ENCODE measurements at regions not wholly inside any gene's neighbourhood (a gene's known extent, or its start where the extent isn't known, plus 50 kb on each side); places are given as distances from the start of the nearest gene placed in this dataset.

GRCh38 chr10:132484922-132485321 is 52.7 kb upstream of the INPP5A start:
- intact Hi-C loops (cut with micrococcal nuclease; ENCODE audit: unreplicated experiment) = no loop called here
- H3K79me2 ChIP-seq (ENCODE audit: low read depth) = no peaks in the 10 kb centered on the region
- no peak overlapping the region for H2AFZ ChIP-seq
- H3K27ac ChIP-seq = no peak overlapping the region
- no peak overlapping the region for H3K4me2 ChIP-seq
- no peak overlapping the region for H3K4me3 ChIP-seq
- BruUV-seq (replicated peaks) = no TSS peak
- H3K36me3 ChIP-seq (ENCODE audit: low read depth) = no peaks in the 10 kb centered on the region
- H3K27me3 ChIP-seq (ENCODE audit: insufficient read depth, low read depth) = peaks cover 14% of the 10 kb centered on the region
- no peaks in the 10 kb centered on the region for H3K9me3 ChIP-seq (ENCODE audit: insufficient read depth, low read depth)
- DNase-seq = no peak
- no peaks in the 10 kb centered on the region for H3K9me2 ChIP-seq (ENCODE audit: insufficient read depth)
- ChIA-PET CTCF (no interaction called here), POLR2A (ENCODE audit: unreplicated experiment) (no interaction called here)
- TF ChIP-seq EZH2 (IDR thresholded peaks at IDR 0.05; ENCODE audit: low read depth) = no peak
- TF ChIP-seq CTCF (conservative IDR thresholded peaks at IDR 0.05) = no peak
- no peaks in the 10 kb centered on the region for H4K20me1 ChIP-seq (ENCODE audit: insufficient read depth)
- no peaks in the 10 kb centered on the region for H3K4me1 ChIP-seq (replicated peaks; ENCODE audit: insufficient read depth)
- H3F3A ChIP-seq (ENCODE audit: insufficient read depth, low read depth) = no peaks in the 10 kb centered on the region

GRCh38 chr10:132485391-132485790 is 52.2 kb upstream of the INPP5A start:
- CTCF ChIA-PET = no interaction called here
- TF ChIP-seq CTCF (conservative IDR thresholded peaks at IDR 0.05) (no peak), EZH2 (IDR thresholded peaks at IDR 0.05; ENCODE audit: low read depth) (no peak)
- POLR2A ChIA-PET (ENCODE audit: unreplicated experiment) = no interaction called here
- Histone ChIP-seq H3K4me2 (no peak overlapping the region), H3K9me3 (ENCODE audit: insufficient read depth, low read depth) (no peaks in the 10 kb centered on the region), H4K20me1 (ENCODE audit: insufficient read depth) (no peaks in the 10 kb centered on the region), H2AFZ (no peak overlapping the region), H3K36me3 (ENCODE audit: low read depth) (no peaks in the 10 kb centered on the region), H3K4me3 (no peak overlapping the region), H3K79me2 (ENCODE audit: low read depth) (no peaks in the 10 kb centered on the region), H3F3A (ENCODE audit: insufficient read depth, low read depth) (no peaks in the 10 kb centered on the region), H3K4me1 (replicated peaks; ENCODE audit: insufficient read depth) (no peaks in the 10 kb centered on the region), H3K27me3 (ENCODE audit: insufficient read depth, low read depth) (peaks cover 14% of the 10 kb centered on the region), H3K9me2 (ENCODE audit: insufficient read depth) (no peaks in the 10 kb centered on the region), H3K27ac (no peak overlapping the region)
- BruUV-seq (replicated peaks) = no TSS peak
- DNase-seq = no peak
- intact Hi-C loops (cut with micrococcal nuclease; ENCODE audit: unreplicated experiment) = no loop called here

GRCh38 chr10:132486539-132487121 is 51.0 kb upstream of the INPP5A start:
- no peaks in the 10 kb centered on the region for H4K20me1 ChIP-seq (ENCODE audit: insufficient read depth)
- CTCF ChIA-PET = no interaction called here
- H3K9me3 ChIP-seq (ENCODE audit: insufficient read depth, low read depth) = no peaks in the 10 kb centered on the region
- no peaks in the 10 kb centered on the region for H3F3A ChIP-seq (ENCODE audit: insufficient read depth, low read depth)
- no TSS peak for BruUV-seq (replicated peaks)
- POLR2A ChIA-PET (ENCODE audit: unreplicated experiment) = no interaction called here
- no peaks in the 10 kb centered on the region for H3K36me3 ChIP-seq (ENCODE audit: low read depth)
- H3K4me2 ChIP-seq = no peak overlapping the region
- no peaks in the 10 kb centered on the region for H3K79me2 ChIP-seq (ENCODE audit: low read depth)
- no peak for DNase-seq
- intact Hi-C loops (cut with micrococcal nuclease; ENCODE audit: unreplicated experiment) = no loop called here
- peaks cover 8% of the 10 kb centered on the region for H3K27me3 ChIP-seq (ENCODE audit: insufficient read depth, low read depth)
- no peak overlapping the region for H3K4me3 ChIP-seq
- H3K4me1 ChIP-seq (replicated peaks; ENCODE audit: insufficient read depth) = no peaks in the 10 kb centered on the region
- H2AFZ ChIP-seq = no peak overlapping the region
- no peak for TF ChIP-seq EZH2 (IDR thresholded peaks at IDR 0.05; ENCODE audit: low read depth)
- TF ChIP-seq CTCF (conservative IDR thresholded peaks at IDR 0.05) = no peak
- H3K9me2 ChIP-seq (ENCODE audit: insufficient read depth) = no peaks in the 10 kb centered on the region
- H3K27ac ChIP-seq = no peak overlapping the region
